B cell (primary cell): ENCODE measurements at regions not wholly inside any gene's neighbourhood (a gene's known extent, or its start where the extent isn't known, plus 50 kb on each side); places are given as distances from the start of the nearest gene placed in this dataset.

Experiments used
- ATAC-seq: fragments of 200-7000 bp; cut with Tn5 transposase; one replicate; pipeline ENCODE4 v1.10.0; 2021; ENCODE audit warnings: low read depth, mild to moderate bottlenecking, moderate number of reproducible peaks, moderate library complexity
- CTCF ChIA-PET: fragments of 350-600 bp; sonication (Branson Sonifier 250); formaldehyde crosslinking; loops from one replicate; lab custom pipeline; 2021; ENCODE audit warnings: antibody characterized with exemption, inconsistent platforms; lab: Charles Lee
- POLR2A ChIA-PET: fragments of 350-600 bp; sonication (Branson Sonifier 250); formaldehyde crosslinking; loops from one replicate; lab custom pipeline; 2021; ENCODE audit warnings: antibody characterized with exemption; lab: Charles Lee
- DNase-seq: peaks from one replicate; pipeline ENCODE4 v3.0.0; 2013
- H2AFZ ChIP-seq: 2 replicates; pipeline ENCODE4 v1.6.1; 2012; ENCODE audit warnings: mild to moderate bottlenecking, low read depth, low read length; ENCODE audit not compliant: insufficient read depth, poor library complexity, severe bottlenecking
- H3K27ac ChIP-seq, 2 donors: 1 replicate in 1 of 2; 2 replicates in 1 of 2; pipeline ENCODE4 v1.5.1; 2012 to 2013; ENCODE audit warnings: low read length in 2 of 2, mild to moderate bottlenecking in 2 of 2, moderate library complexity in 1 of 2
- H3K27me3 ChIP-seq, 4 experiments: fragments of 200-600 bp in 1 of 4; sonication (generic) in 1 of 4; replicated peaks in 1 of 4; 1 replicate in 2 of 4; 2 replicates in 2 of 4; pipeline versions ENCODE4 v1.6.1 to v1.7.0; 2013 to 2016; ENCODE audit warnings: low read length in 3 of 4, mild to moderate bottlenecking in 2 of 4, mixed read lengths in 1 of 4, moderate library complexity in 1 of 4; ENCODE audit not compliant: insufficient read depth in 4 of 4, control insufficient read depth in 3 of 4; ENCODE audit errors: control extremely low read depth in 1 of 4
- H3K36me3 ChIP-seq, 2 experiments: replicated peaks in 1 of 2; 1 replicate in 1 of 2; 2 replicates in 1 of 2; pipeline versions ENCODE4 v1.6.1 to v1.7.1; 2013; ENCODE audit warnings: low read length in 1 of 2; ENCODE audit not compliant: insufficient read depth in 2 of 2, control insufficient read depth in 1 of 2; ENCODE audit errors: control extremely low read depth in 1 of 2, extremely low read depth in 1 of 2
- H3K4me1 ChIP-seq, 2 donors: fragments of 200-600 bp in 1 of 2; sonication (generic) in 1 of 2; 1 replicate in 1 of 2; 2 replicates in 1 of 2; pipeline versions ENCODE4 v1.5.1 to v1.6.1; 2013 to 2017; ENCODE audit warnings: low read length in 2 of 2; ENCODE audit not compliant: control insufficient read depth in 2 of 2, insufficient read depth in 2 of 2
- H3K4me2 ChIP-seq: replicated peaks from 2 replicates; pipeline ENCODE3; 2012; ENCODE audit warnings: mild to moderate bottlenecking, low read depth, low read length; ENCODE audit not compliant: poor library complexity, severe bottlenecking
- H3K4me3 ChIP-seq, 5 experiments: fragments of 200-600 bp in 1 of 5; sonication (generic) in 1 of 5; 1 replicate in 3 of 5; 2 replicates in 2 of 5; pipeline versions ENCODE4 v1.5.1 to v1.7.0; 2011 to 2016; ENCODE audit warnings: low read length in 4 of 5, mild to moderate bottlenecking in 4 of 5, low read depth in 2 of 5, control low read depth in 1 of 5, moderate library complexity in 1 of 5; ENCODE audit not compliant: insufficient read depth in 1 of 5; ENCODE audit errors: control extremely low read depth in 1 of 5, extremely low read depth in 1 of 5
- H3K79me2 ChIP-seq: fragments of 200-600 bp; sonication (generic); one replicate; pipeline ENCODE4 v1.6.0; 2016; ENCODE audit warnings: low read length; ENCODE audit not compliant: control insufficient read depth, insufficient read depth
- H3K9ac ChIP-seq: fragments of 200-600 bp; sonication (generic); 2 replicates; pipeline ENCODE4 v1.6.1; 2017; ENCODE audit warnings: mild to moderate bottlenecking, low read length, moderate library complexity
- H3K9me3 ChIP-seq, 3 donors: one replicate each; pipeline versions ENCODE4 v1.6.1 to v1.7.1; 2013; ENCODE audit warnings: low read length in 2 of 3; ENCODE audit not compliant: control insufficient read depth in 2 of 3, insufficient read depth in 1 of 3; ENCODE audit errors: control extremely low read depth in 1 of 3
- H4K20me1 ChIP-seq: 2 replicates; pipeline ENCODE4 v1.6.0; 2012; ENCODE audit warnings: mild to moderate bottlenecking, low read length; ENCODE audit not compliant: insufficient read depth, control insufficient read depth, poor library complexity, severe bottlenecking
- H3K27ac Mint-ChIP-seq: one replicate; pipeline ENCODE4 v1.8.0; 2021; ENCODE audit warnings: mixed read lengths
- H3K27me3 Mint-ChIP-seq: one replicate; pipeline ENCODE4 v1.8.0; 2021; ENCODE audit warnings: mixed read lengths
- H3K4me1 Mint-ChIP-seq: one replicate; pipeline ENCODE4 v1.8.0; 2021; ENCODE audit warnings: mixed read lengths
- H3K4me3 Mint-ChIP-seq: one replicate; pipeline ENCODE4 v1.8.0; 2021; ENCODE audit warnings: mixed read lengths
- H3K9me3 Mint-ChIP-seq: one replicate; pipeline ENCODE4 v1.8.0; 2022; ENCODE audit warnings: mixed read lengths; ENCODE audit not compliant: insufficient read depth
- EZH2 ChIP-seq: IDR thresholded peaks from 2 replicates; pipeline ENCODE4 v1.6.1; 2012; ENCODE audit warnings: borderline replicate concordance, low read depth, mild to moderate bottlenecking, moderate library complexity, low read length; ENCODE audit not compliant: insufficient read depth, poor library complexity, severe bottlenecking
- WGBS: methylation state at CpG from one replicate; pipeline ENCODE4 v1.1.5; 2013; ENCODE audit warnings: missing lambda C conversion rate; ENCODE audit not compliant: insufficient coverage; 5-methylcytosine and 5-hydroxymethylcytosine counted together
- intact Hi-C: fragments of 100-400 bp; cut with micrococcal nuclease; formaldehyde crosslinking; loops from one replicate; pipeline ENCODE4 v1.10.0; 2022
- TF ChIP-seq, protein P1 (sequence below): fragments of 200-600 bp; IDR thresholded peaks from one replicate; pipeline ENCODE4 v1.8.0; 2022; ENCODE audit warnings: antibody characterized with exemption, mild to moderate bottlenecking

DNA sequence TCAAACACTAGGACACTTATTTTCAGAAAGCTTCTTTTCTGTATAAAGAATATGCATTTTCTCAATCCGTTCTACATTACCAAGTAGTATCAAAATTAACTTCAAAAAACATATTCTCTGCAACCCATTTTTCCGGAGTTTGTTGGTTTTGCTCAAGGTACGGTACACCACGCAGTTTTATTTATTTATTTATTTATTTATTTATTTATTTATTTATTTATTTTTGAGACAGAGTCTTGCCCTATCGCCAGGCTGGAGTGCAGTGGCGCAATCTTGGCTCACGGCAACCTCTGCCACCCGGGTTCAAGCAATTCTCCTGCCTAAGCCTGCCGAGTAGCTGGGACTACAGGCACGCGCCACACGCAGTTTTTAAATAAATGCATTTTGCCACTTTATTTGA, 900.3 kb downstream of the CBLN2 start:
- CTCF ChIA-PET, result no interaction called here
- intact Hi-C loops, result no loop called here
- Histone ChIP-seq H3K79me2 (no peaks in the 10 kb centered on the region), H3K4me1 (no peaks in the 10 kb centered on the region), H3K36me3 (no peaks in the 10 kb centered on the region), H3K9ac (no peak overlapping the region), H3K27ac (no peak overlapping the region), H3K27me3 (no peaks in the 10 kb centered on the region), H4K20me1 (no peaks in the 10 kb centered on the region), H3K4me2 (no peak overlapping the region), H2AFZ (no peak overlapping the region), H3K4me3 (no peak overlapping the region), H3K9me3 (peaks cover 0 to 4% (median 0%) of the 10 kb centered on the region in 3 donors)
- no peak overlapping the region for H3K27ac Mint-ChIP-seq
- POLR2A ChIA-PET, result no interaction called here
- 97% methylated on average over 8 of the region's 12 CpGs for WGBS
- DNase-seq (no peak), ATAC-seq (no peak)
- TF ChIP-seq, protein P1, sequence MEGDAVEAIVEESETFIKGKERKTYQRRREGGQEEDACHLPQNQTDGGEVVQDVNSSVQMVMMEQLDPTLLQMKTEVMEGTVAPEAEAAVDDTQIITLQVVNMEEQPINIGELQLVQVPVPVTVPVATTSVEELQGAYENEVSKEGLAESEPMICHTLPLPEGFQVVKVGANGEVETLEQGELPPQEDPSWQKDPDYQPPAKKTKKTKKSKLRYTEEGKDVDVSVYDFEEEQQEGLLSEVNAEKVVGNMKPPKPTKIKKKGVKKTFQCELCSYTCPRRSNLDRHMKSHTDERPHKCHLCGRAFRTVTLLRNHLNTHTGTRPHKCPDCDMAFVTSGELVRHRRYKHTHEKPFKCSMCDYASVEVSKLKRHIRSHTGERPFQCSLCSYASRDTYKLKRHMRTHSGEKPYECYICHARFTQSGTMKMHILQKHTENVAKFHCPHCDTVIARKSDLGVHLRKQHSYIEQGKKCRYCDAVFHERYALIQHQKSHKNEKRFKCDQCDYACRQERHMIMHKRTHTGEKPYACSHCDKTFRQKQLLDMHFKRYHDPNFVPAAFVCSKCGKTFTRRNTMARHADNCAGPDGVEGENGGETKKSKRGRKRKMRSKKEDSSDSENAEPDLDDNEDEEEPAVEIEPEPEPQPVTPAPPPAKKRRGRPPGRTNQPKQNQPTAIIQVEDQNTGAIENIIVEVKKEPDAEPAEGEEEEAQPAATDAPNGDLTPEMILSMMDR, result no peak
- no peak for TF ChIP-seq EZH2
- no peaks in the 10 kb centered on the region for H3K9me3 Mint-ChIP-seq
- no peak overlapping the region for H3K4me3 Mint-ChIP-seq
- no peaks in the 10 kb centered on the region for H3K27me3 Mint-ChIP-seq
- no peaks in the 10 kb centered on the region for H3K4me1 Mint-ChIP-seq

DNA sequence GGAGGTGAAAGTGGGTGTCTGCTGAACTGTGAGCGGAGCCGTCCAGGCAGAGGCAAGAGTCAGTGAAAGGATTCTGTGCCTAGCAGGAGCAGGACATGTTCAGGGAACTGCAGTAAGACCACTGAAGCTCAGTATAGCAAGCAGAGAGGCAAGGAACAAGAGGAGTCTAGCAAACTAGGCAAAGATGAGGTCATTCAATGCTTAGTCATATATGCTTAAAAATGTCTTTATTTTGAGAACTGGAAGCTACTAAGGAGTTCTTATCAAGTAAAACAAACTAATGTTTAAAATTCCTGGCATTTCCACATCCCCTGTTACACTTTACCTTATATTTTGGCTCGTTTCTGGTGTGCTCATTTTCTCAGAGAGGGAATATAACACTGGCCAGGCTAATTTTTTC, 913.4 kb downstream of the CBLN2 start:
- H4K20me1 ChIP-seq, result no peaks in the 10 kb centered on the region
- H2AFZ ChIP-seq, result no peak overlapping the region
- no peaks in the 10 kb centered on the region for H3K27me3 ChIP-seq
- H3K4me3 Mint-ChIP-seq, result no peak overlapping the region
- POLR2A ChIA-PET, result no interaction called here
- DNase-seq, result no peak
- H3K79me2 ChIP-seq, result no peaks in the 10 kb centered on the region
- TF ChIP-seq, protein P1, result no peak
- no peak for TF ChIP-seq EZH2
- no peaks in the 10 kb centered on the region for H3K27me3 Mint-ChIP-seq
- H3K36me3 ChIP-seq, result no peaks in the 10 kb centered on the region
- H3K4me3 ChIP-seq, result no peak overlapping the region
- H3K9me3 Mint-ChIP-seq, result no peaks in the 10 kb centered on the region
- intact Hi-C loops, result no loop called here
- CTCF ChIA-PET, result no interaction called here
- WGBS, result 100% methylated on average over 2 of the region's 3 CpGs
- no peaks in the 10 kb centered on the region for H3K4me1 Mint-ChIP-seq
- H3K9me3 ChIP-seq, result no peaks in the 10 kb centered on the region
- no peak for ATAC-seq
- no peak overlapping the region for H3K9ac ChIP-seq
- no peak overlapping the region for H3K4me2 ChIP-seq
- H3K4me1 ChIP-seq, result no peaks in the 10 kb centered on the region
- H3K27ac ChIP-seq, result no peak overlapping the region
- H3K27ac Mint-ChIP-seq, result no peak overlapping the region
